Mucosa of descending colon (tissue), 3 donors: ENCODE measurements at regions not wholly inside any gene's neighbourhood (a gene's known extent, or its start where the extent isn't known, plus 50 kb on each side); places are given as distances from the start of the nearest gene placed in this dataset.

Source experiments
- ATAC-seq: fragments of 200-7000 bp; cut with Tn5 transposase; one replicate; pipeline ENCODE4 v1.9.1; 2020; ENCODE audit warnings: mild to moderate bottlenecking, moderate library complexity
- DNase-seq, 3 donors: peaks; one replicate each; pipeline ENCODE4 v3.0.0-alpha.2; 2020
- H3K36me3 ChIP-seq: fragments of 200-600 bp; one replicate; pipeline ENCODE4 v1.8.0; 2021; ENCODE audit warnings: low read depth, mild to moderate bottlenecking
- H3K4me1 ChIP-seq: fragments of 200-600 bp; one replicate; pipeline ENCODE4 v1.8.0; 2021; ENCODE audit warnings: low read depth, mild to moderate bottlenecking
- H3K4me3 ChIP-seq: fragments of 200-600 bp; one replicate; pipeline ENCODE4 v1.8.0; 2021; ENCODE audit warnings: mild to moderate bottlenecking
- H3K9me3 ChIP-seq: fragments of 200-600 bp; one replicate; pipeline ENCODE4 v1.8.0; 2021; ENCODE audit warnings: mild to moderate bottlenecking
- CTCF ChIP-seq: fragments of 200-600 bp; IDR thresholded peaks from one replicate; pipeline ENCODE4 v1.8.0; 2022; ENCODE audit warnings: antibody characterized with exemption, mild to moderate bottlenecking
- intact Hi-C, 2 donors: fragments of 100-400 bp; cut with DNase I in 1 of 2; cut with micrococcal nuclease in 1 of 2; formaldehyde crosslinking; loops; one replicate each; pipeline versions ENCODE4 v1.11.0 to v1.11.1; 2022; cut with DNase I, micrococcal nuclease
- donor health status: DM: no; HTN: no; CAD: no; lungs with moderate emphysema.
- donor health status: DM: no; HTN: no; CAD: no.
- donor health status: DM: no; HTN: yes; CAD: no.

DNA sequence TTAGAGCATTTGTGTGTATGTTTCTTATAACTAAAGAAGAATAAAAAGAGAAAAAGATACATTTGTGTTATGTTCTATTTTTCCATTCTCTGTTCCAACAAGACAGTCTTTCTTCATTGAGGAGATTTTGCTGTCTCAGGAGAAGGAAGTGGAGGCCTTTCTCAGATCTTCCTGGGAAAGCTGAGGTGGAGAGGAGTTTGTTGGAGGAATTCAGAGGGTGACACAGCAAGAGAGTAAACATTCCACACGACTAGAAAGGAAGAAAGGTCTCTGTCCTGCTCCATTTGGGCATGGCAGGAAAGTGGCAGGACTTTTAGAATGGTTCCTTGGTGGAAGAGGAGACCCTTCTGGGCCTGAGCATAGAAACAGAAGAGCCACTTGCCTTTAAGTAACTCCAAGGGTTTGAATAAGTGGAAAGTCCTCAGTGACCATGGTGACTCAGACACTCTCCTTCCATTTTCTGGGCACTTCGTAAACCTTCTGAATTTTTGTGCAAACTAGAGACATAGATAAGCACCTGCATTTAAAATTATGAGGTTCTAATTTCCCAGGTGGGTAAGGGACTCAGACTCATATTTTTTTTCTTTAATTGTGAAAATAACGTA is 52.3 kb upstream of the COL5A2 start:
- intact Hi-C loops: no loop called here
- no peak overlapping the region for H3K4me3 ChIP-seq
- no peak for TF ChIP-seq CTCF
- no peaks in the 10 kb centered on the region for H3K4me1 ChIP-seq
- ATAC-seq (no peak), DNase-seq (no peak)
- H3K36me3 ChIP-seq: no peaks in the 10 kb centered on the region
- H3K9me3 ChIP-seq: no peaks in the 10 kb centered on the region

DNA sequence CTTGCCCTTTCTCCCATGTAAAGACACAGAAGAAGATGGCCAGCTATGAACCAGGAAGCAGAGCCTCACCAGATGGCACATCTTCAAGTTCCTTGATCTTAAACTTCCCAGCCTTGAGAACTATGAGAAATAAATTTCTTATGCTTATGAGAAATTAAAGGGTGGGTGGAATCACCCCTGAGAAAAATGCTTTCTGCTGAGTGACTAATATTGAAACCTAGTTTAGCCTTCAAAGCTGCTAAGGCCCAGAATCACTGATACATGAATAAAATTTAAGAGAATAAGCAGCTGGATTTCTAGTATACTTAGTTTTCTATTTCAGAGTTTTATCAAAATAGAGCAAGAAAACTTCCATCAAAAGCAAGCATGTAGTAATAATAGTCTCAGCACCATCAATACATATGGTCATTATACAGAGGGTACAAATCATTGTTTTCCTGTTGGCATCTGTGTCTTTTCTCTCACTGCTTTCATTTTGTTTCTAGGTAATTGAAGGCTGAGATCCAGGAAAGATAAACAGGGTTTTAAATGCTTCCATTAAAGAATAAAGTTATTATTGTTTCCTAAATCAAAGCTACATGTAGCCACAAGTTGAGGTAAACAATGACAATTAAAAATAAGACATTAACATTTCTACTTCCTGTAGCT is 53.3 kb upstream of the COL5A2 start:
- Histone ChIP-seq H3K36me3 (no peaks in the 10 kb centered on the region), H3K4me1 (no peaks in the 10 kb centered on the region), H3K9me3 (no peaks in the 10 kb centered on the region), H3K4me3 (no peak overlapping the region)
- ATAC-seq (no peak), DNase-seq (no peak)
- TF ChIP-seq CTCF: no peak
- intact Hi-C loops: no loop called here

DNA sequence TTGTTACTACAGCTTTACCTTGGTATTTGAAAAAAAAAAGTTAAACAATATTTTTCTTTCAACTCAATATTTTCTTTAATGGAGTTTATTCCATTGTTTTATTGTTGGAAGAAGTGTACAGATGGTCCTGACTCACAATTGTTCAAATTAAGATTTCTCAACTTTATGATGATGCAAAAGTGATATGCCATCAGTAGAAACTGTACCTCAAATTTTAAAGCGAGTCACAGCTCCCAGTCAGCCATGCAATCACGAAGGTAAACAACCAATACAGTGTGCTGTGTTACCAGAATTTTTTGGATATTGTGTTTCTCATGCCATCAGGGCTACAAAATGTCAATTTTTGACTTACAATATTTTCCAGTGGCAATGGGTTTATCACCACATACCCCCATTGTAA is 54.0 kb upstream of the COL5A2 start:
- Histone ChIP-seq H3K36me3 (no peaks in the 10 kb centered on the region), H3K4me1 (no peaks in the 10 kb centered on the region), H3K9me3 (no peaks in the 10 kb centered on the region), H3K4me3 (no peak overlapping the region)
- no peak for ATAC-seq
- intact Hi-C loops: no loop called here
- DNase-seq: no peak
- no peak for TF ChIP-seq CTCF

GRCh38 chr2:189234991-189235390 is 55.4 kb upstream of the COL5A2 start:
- intact Hi-C loops: no loop called here
- TF ChIP-seq CTCF: no peak
- Histone ChIP-seq H3K36me3 (no peaks in the 10 kb centered on the region), H3K4me3 (no peak overlapping the region), H3K4me1 (no peaks in the 10 kb centered on the region), H3K9me3 (no peaks in the 10 kb centered on the region)
- no peak for DNase-seq
- ATAC-seq: no peak

- no peaks in the 10 kb centered on the region for H3K9me3 ChIP-seq
- DNase-seq (no peak), ATAC-seq (no peak)
- H3K4me1 ChIP-seq: no peaks in the 10 kb centered on the region
- no peak for TF ChIP-seq CTCF
- H3K4me3 ChIP-seq: no peak overlapping the region
- intact Hi-C loops: no loop called here
- no peaks in the 10 kb centered on the region for H3K36me3 ChIP-seq
Measured at GRCh38 chr2:189236066-189236465, 56.5 kb upstream of the COL5A2 start.
